Spinal cord (tissue), 9 donors: ENCODE measurements at regions not wholly inside any gene's neighbourhood (a gene's known extent, or its start where the extent isn't known, plus 50 kb on each side); places are given as distances from the start of the nearest gene placed in this dataset.
"Not testable (repeated sequence)": the region's sequence is repeated elsewhere in the genome, so short reads cannot be mapped to it uniquely, and the experiment has no call there.

Experiments used
- DNase-seq, 6 donors: peaks; one replicate each; pipeline versions ENCODE4 v3.0.0 to v3.0.0-alpha.2; 2013 to 2015; ENCODE audit warnings: low spot score in 6 of 6, low read depth in 4 of 6
- H3K27ac ChIP-seq: one replicate; pipeline ENCODE4 v1.5.1; 2013; ENCODE audit warnings: low read depth, low read length, control low read depth
- H3K27me3 ChIP-seq: one replicate; pipeline ENCODE4 v1.6.1; 2013; ENCODE audit warnings: low read length; ENCODE audit not compliant: control insufficient read depth, insufficient read depth
- H3K36me3 ChIP-seq: one replicate; pipeline ENCODE4 v1.6.1; 2013; ENCODE audit warnings: low read length; ENCODE audit not compliant: control insufficient read depth, insufficient read depth
- H3K4me1 ChIP-seq: one replicate; pipeline ENCODE4 v1.6.1; 2013; ENCODE audit warnings: low read length; ENCODE audit not compliant: control insufficient read depth, insufficient read depth
- H3K4me3 ChIP-seq: one replicate; pipeline ENCODE4 v1.5.1; 2013; ENCODE audit warnings: low read depth, low read length, control low read depth
- H3K9me3 ChIP-seq: one replicate; pipeline ENCODE4 v1.6.1; 2013; ENCODE audit warnings: low read length; ENCODE audit not compliant: control insufficient read depth, insufficient read depth
- WGBS: methylation state at CpG from one replicate; pipeline ENCODE4 v1.1.5; 2013; ENCODE audit warnings: missing lambda C conversion rate; ENCODE audit not compliant: insufficient coverage; 5-methylcytosine and 5-hydroxymethylcytosine counted together
- donor health status: healthy.

DNA sequence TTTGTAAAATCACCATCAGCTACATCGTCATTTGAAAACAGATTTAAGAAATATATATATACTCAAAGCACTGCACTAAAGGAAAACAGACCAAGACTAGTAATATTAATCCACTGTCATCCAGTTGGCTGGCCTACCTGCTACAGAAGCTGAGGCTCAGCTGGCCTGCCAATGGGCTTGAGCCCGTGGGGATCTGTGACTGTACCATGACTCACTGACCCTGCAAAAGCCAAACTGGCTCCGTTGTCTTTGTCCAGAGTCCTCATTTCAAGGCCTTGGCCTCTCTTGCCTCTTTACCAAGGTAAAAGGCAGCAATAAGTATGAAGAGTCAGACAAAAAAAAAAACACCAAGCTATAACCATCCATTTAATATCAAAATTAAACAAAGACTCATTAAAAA, 463.5 kb upstream of the RASGRP1 start:
- Histone ChIP-seq H3K36me3 (no peaks in the 10 kb centered on the region), H3K9me3 (no peaks in the 10 kb centered on the region), H3K4me3 (no peak overlapping the region), H3K4me1 (no peaks in the 10 kb centered on the region), H3K27me3 (no peaks in the 10 kb centered on the region), H3K27ac (no peak overlapping the region)
- no peak for DNase-seq
- WGBS: 100% methylated on average over 1 of the region's 3 CpGs

DNA sequence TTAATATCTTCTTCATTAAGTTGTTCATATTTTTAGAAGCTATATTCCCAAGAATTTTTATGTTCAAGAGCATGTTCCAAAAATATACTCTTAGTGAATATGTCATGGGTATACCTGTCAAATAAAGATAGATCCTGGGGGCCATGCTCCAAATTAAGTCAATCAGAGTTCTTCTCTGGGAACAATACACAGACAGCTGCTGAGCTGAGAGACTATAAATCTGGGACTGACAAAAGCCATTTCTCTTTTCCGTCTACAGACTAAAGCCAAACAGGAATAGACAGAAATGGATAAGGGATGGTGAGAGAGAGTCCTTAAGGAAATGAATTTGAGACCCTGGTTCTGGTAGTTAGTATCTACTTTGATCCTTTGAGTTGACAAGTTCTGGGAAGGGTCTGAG, 465.1 kb upstream of the RASGRP1 start:
- DNase-seq: no peak
- H3K27ac ChIP-seq: no peak overlapping the region
- WGBS: no CpG with 5 or more reads among the region's 1 CpG
- no peak overlapping the region for H3K4me3 ChIP-seq
- no peaks in the 10 kb centered on the region for H3K9me3 ChIP-seq
- no peaks in the 10 kb centered on the region for H3K27me3 ChIP-seq
- H3K36me3 ChIP-seq: no peaks in the 10 kb centered on the region
- no peaks in the 10 kb centered on the region for H3K4me1 ChIP-seq

DNA sequence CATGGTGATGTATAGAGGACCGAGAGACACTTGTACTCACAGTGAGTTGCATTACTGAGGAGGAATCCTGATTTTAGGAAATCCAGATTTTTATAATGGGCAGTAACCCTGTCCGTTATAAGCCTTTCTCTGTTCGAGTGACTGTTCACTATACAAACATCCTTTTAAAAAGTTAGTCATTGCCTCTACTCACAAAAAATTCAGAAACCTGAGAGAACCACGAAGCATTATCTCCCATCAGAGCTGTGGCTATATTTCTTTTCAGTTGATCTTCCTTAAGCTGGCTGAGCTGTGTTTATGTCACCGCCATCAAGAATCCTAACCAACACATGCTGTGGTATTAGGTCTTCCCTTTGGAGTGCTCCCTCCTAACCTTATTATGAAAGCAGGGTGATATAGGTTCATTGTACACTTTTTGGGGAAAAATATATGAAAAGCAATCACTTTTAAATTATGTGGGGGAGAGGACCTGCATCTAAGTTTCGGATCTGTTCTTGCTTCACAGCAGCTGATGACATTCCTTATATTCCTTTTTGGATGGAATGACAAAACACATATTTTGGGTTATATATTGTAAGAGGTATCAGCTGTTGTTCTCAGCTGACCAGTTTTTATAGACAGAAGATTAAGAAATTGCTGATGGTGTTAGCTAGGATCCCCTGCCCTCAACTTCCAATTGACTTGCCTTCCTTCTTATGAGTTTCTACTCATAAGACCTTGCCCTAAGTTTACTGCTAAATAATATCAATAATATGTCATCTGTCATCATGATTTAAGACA, 465.9 kb upstream of the RASGRP1 start:
- H3K4me1 ChIP-seq: no peaks in the 10 kb centered on the region
- H3K36me3 ChIP-seq: no peaks in the 10 kb centered on the region
- H3K9me3 ChIP-seq: no peaks in the 10 kb centered on the region
- H3K27ac ChIP-seq: no peak overlapping the region
- no peak for DNase-seq
- H3K4me3 ChIP-seq: no peak overlapping the region
- no peaks in the 10 kb centered on the region for H3K27me3 ChIP-seq
- 93% methylated on average over 2 of the region's 6 CpGs for WGBS

DNA sequence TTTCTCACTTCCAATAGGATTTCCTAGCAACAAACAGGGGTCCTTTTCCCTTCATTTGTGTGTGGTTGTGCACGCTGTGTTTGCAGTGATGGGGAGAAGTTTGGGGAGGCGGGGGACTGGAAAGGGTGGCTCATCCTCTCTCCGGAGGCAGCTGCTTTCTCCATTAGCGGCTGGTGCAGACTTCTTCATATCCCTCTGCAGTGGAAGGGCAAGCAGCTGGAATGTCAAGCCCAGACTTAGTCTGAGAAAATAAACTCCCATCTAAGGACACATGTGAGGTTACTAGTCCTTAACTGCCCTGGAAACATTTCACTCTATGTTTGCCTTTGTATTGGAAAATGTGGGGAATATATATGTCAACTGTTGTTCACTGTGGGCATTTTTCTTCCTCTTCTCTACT, 467.0 kb upstream of the RASGRP1 start:
- no peaks in the 10 kb centered on the region for H3K9me3 ChIP-seq
- H3K4me3 ChIP-seq: no peak overlapping the region
- H3K36me3 ChIP-seq: no peaks in the 10 kb centered on the region
- no peaks in the 10 kb centered on the region for H3K4me1 ChIP-seq
- H3K27me3 ChIP-seq: no peaks in the 10 kb centered on the region
- H3K27ac ChIP-seq: no peak overlapping the region
- no peak for DNase-seq
- no CpG with 5 or more reads among the region's 4 CpGs for WGBS

DNA sequence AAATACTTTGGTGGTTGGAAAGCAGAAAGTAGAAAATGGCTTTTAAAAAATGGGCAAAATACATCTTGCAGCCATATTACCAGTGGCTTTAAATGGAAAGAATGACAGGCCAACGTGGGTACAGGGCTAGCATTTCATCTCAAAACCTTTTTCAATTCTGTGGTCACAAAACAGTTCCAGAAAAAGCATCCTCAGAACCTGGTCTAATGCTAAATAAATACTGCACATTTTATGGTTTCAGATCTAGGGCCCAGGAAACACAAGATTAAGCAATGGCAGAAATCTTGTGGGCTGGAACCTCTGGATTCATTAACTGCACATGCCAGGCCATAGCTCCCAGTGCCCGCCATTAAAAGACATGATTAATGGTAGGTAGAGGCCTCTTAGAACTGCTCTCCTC, 470.2 kb upstream of the RASGRP1 start:
- H3K27ac ChIP-seq: no peak overlapping the region
- no peak for DNase-seq
- no peak overlapping the region for H3K4me3 ChIP-seq
- no peaks in the 10 kb centered on the region for H3K27me3 ChIP-seq
- H3K36me3 ChIP-seq: no peaks in the 10 kb centered on the region
- H3K9me3 ChIP-seq: no peaks in the 10 kb centered on the region
- no CpG with 5 or more reads among the region's 2 CpGs for WGBS
- no peaks in the 10 kb centered on the region for H3K4me1 ChIP-seq

DNA sequence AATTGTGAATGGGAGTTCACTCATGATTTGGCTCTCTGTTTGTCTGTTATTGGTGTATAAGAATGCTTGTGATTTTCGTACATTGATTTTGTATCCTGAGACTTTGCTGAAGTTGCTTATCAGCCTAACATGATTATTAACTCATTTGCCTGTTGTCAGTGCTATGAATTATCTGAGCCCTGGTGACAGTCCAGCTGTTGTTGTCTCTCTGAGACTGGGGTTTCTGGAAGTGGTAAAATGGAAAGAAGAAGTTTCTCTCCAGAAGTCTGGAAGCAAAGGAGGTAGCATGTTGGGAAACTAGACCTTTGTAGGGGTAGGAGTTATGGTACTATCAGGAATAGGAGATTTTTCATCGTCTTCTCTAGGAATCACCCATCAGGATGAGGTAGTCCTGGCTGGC, 473.0 kb upstream of the RASGRP1 start:
- H3K27me3 ChIP-seq, H3K4me1 ChIP-seq, H3K36me3 ChIP-seq, DNase-seq, H3K4me3 ChIP-seq, H3K9me3 ChIP-seq, H3K27ac ChIP-seq: not testable (repeated sequence)
- WGBS: 100% methylated on average over 1 of the region's 2 CpGs

DNA sequence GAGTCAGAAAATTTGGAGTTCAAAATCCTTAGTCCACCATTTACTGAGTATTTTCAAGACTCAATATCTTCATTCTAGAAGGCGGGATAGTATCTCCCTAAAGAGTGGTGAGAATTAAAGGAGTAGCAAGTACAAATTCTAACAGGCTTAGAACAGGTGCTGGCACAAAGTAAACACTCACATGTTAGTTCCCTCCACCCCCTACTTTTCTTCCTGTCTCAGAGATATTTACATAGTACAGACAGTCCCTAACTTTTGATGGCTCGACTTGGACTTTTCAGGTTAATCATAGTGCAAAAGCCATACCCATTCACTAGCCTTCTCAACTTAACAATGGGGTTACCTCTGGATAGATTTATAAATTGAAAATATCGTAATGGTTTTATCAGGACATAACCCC, 476.2 kb upstream of the RASGRP1 start:
- DNase-seq: no peak
- no peaks in the 10 kb centered on the region for H3K36me3 ChIP-seq
- WGBS: no CpG with 5 or more reads among the region's 3 CpGs

DNA sequence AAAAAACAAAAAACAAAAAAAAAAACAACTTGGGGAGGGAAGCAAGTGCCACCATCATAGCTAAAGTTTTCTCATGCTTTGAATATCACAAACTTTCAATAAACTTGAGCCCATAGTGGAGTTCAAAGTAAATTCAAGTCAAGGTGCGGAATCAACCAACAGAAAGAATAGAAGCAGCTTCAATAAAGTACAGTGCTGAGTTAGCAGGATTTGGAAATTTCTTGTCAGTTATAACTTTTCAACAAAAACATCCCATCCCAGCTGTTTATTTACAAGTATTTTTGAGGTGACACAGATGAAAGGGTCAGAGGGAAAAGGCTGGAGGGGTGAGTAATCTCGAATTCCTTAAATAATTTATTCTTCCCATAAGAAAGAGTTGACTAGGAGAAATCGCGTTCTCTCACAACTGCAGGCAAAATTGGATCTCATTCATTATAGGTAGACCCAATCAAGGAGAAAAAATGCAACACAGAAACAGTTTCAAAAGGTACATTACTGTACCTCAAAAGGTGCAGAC, 477.4 kb upstream of the RASGRP1 start:
- H3K27me3 ChIP-seq: no peaks in the 10 kb centered on the region
- no peak overlapping the region for H3K27ac ChIP-seq
- 100% methylated on average over 1 of the region's 4 CpGs for WGBS
- no peaks in the 10 kb centered on the region for H3K4me1 ChIP-seq
- no peaks in the 10 kb centered on the region for H3K36me3 ChIP-seq
- H3K4me3 ChIP-seq: no peak overlapping the region
- no peaks in the 10 kb centered on the region for H3K9me3 ChIP-seq
- no peak for DNase-seq

More for the DNA sequence above, 476.2 kb upstream of the RASGRP1 start:
- H3K4me1 ChIP-seq: no peaks in the 10 kb centered on the region
- H3K27me3 ChIP-seq: no peaks in the 10 kb centered on the region
- no peaks in the 10 kb centered on the region for H3K9me3 ChIP-seq
- no peak overlapping the region for H3K27ac ChIP-seq
- no peak overlapping the region for H3K4me3 ChIP-seq

DNA sequence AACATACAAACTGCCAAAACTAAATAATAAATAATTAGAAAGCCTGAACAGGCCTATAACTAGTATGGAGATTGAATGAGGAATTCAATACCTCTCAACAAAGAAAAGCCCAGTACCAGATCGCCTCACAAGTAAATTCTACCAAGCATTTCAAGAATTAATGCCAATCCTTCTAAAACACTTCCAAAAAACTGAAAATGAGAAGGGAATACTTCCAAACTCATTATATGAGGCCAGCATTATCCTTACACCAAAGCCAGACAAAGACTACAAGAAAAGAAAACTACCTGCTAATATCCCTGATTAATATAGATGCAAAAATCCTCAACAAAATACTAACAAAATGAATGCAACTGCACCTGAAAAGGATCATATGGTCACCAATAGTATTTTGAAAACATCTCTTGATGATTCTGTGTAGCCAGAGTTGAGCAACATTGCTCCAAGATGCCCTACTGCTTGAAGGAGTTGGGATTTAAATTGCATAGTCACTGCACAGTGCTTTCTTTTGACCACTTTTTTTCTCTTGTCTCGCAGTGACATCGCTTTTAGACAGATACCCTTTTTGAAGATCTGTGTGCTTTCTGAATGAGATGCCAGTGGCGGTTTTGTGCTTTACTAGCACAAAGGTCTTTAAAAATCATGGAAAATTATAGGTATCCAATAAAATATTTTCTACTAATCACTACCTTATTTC, 487.2 kb upstream of the RASGRP1 start:
- no peak overlapping the region for H3K4me3 ChIP-seq
- peak in 1 of 6 donors; percentile 55 for DNase-seq
- no peaks in the 10 kb centered on the region for H3K36me3 ChIP-seq
- no peak overlapping the region for H3K27ac ChIP-seq
- H3K4me1 ChIP-seq: no peaks in the 10 kb centered on the region
- peaks cover 3% of the 10 kb centered on the region for H3K9me3 ChIP-seq
- WGBS: no CpG with 5 or more reads among the region's 4 CpGs
- H3K27me3 ChIP-seq: no peaks in the 10 kb centered on the region

DNA sequence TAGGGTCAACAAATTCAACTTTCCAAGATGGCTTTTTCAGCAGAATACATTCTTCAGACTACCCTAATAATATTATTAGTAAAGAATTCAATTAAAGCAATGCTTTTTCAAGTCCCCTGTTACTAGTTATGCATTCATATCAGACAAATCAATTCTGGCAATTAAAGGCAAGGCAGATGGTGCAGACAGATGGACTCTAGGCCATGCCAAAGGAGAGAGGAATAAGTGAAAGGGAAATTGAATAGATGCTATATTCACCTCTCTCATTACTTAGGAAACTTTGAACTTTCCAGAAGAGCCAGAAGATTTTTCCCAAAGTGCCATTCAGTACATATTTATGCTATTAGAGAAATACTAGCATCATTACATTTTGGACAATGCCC, 487.7 kb upstream of the RASGRP1 start:
- H3K9me3 ChIP-seq: peaks cover 3% of the 10 kb centered on the region
- H3K4me3 ChIP-seq: no peak overlapping the region
- DNase-seq: peak in 3 of 6 donors; percentile 4 to 92 (median 74)
- no peaks in the 10 kb centered on the region for H3K27me3 ChIP-seq
- H3K4me1 ChIP-seq: no peaks in the 10 kb centered on the region
- no peak overlapping the region for H3K27ac ChIP-seq
- no peaks in the 10 kb centered on the region for H3K36me3 ChIP-seq
